ENCODE measurements at regions not wholly inside any gene's neighbourhood (a gene's known extent, or its start where the extent isn't known, plus 50 kb on each side); places are given as distances from the start of the nearest gene placed in this dataset.

DNA sequence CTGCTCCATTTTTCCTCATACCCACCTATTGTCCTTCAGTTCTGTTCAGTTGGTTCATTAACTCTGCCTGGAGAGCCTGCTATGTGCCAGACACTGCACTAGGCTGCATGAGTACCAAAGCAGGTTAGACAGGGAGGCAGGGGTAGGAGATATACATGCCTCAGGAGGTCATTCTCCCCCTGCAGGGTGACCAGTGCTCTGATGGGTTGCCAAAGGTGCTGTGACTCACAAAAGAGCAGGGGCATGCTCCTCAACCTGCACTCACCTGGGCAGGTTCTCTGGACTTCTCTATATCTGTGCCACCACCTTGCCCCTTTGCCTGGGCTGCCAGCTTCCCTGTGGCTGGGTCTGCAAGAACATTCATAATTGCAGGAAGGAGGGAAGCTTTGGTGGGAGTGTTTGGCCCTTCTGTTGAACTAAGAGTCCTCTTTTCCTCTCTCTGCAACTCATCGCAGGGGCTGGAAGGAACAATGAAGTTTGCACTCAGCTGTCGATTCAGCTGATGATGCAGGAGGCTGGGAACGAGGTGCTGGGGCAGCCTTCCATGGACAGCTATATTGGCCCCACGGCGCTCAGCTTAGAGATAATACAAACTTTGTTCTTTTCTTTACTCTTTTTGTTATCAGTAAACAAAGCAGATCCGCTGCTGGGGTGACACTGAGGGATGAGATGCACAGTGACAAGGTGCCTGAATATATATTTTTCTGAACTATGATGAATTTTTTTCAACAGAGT lies 356.4 kb upstream of the PLXNA2 start:
- Histone ChIP-seq H2AFZ (ENCODE audit: low read depth, low read length) (no peak overlapping the region), H3K27me3 (ENCODE audit: insufficient read depth, low read length, poor library complexity) (no peaks in the 10 kb centered on the region), H3K36me3 (ENCODE audit: insufficient read depth, low read length) (no peaks in the 10 kb centered on the region), H3K4me3 (ENCODE audit: low read depth in 1 of 2, low read length in 2 of 2) (no peak overlapping the region), H3K9ac (ENCODE audit: low read depth, low read length) (no peak overlapping the region), H3K9me3 (ENCODE audit: insufficient read depth, low read length, severe bottlenecking) (no peaks in the 10 kb centered on the region), H3K79me2 (ENCODE audit: insufficient read depth, low read length) (no peaks in the 10 kb centered on the region), H3K4me2 (ENCODE audit: insufficient read depth, low read length) (no peak overlapping the region), H4K20me1 (ENCODE audit: insufficient read depth, low read length) (no peaks in the 10 kb centered on the region), H3K27ac (ENCODE audit: low read length) (no peak overlapping the region), H3K4me1 (ENCODE audit: insufficient read depth, low read length) (no peaks in the 10 kb centered on the region)
- TF ChIP-seq EZH2 (IDR thresholded peaks at IDR 0.05; ENCODE audit: borderline replicate concordance, low read depth, low read length, severe bottlenecking) = no peak
- TF ChIP-seq, protein P1, sequence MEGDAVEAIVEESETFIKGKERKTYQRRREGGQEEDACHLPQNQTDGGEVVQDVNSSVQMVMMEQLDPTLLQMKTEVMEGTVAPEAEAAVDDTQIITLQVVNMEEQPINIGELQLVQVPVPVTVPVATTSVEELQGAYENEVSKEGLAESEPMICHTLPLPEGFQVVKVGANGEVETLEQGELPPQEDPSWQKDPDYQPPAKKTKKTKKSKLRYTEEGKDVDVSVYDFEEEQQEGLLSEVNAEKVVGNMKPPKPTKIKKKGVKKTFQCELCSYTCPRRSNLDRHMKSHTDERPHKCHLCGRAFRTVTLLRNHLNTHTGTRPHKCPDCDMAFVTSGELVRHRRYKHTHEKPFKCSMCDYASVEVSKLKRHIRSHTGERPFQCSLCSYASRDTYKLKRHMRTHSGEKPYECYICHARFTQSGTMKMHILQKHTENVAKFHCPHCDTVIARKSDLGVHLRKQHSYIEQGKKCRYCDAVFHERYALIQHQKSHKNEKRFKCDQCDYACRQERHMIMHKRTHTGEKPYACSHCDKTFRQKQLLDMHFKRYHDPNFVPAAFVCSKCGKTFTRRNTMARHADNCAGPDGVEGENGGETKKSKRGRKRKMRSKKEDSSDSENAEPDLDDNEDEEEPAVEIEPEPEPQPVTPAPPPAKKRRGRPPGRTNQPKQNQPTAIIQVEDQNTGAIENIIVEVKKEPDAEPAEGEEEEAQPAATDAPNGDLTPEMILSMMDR (IDR thresholded peaks at IDR 0.05; ENCODE audit: borderline replicate concordance, extremely low read depth, low read length, poor library complexity, severe bottlenecking) = no peak
- ATAC-seq (ENCODE audit: insufficient read depth, low read depth) (no peak), DNase-seq (no peak)

- no peaks in the 10 kb centered on the region for H3K9me3 ChIP-seq (ENCODE audit: insufficient read depth, low read length, severe bottlenecking)
- H3K27me3 ChIP-seq (ENCODE audit: insufficient read depth, low read length, poor library complexity) = no peaks in the 10 kb centered on the region
- H4K20me1 ChIP-seq (ENCODE audit: insufficient read depth, low read length) = no peaks in the 10 kb centered on the region
- TF ChIP-seq, protein P1 (IDR thresholded peaks at IDR 0.05; ENCODE audit: borderline replicate concordance, extremely low read depth, low read length, poor library complexity, severe bottlenecking) = no peak
- TF ChIP-seq EZH2 (IDR thresholded peaks at IDR 0.05; ENCODE audit: borderline replicate concordance, low read depth, low read length, severe bottlenecking) = no peak
- no peak overlapping the region for H3K27ac ChIP-seq (ENCODE audit: low read length)
- no peak overlapping the region for H2AFZ ChIP-seq (ENCODE audit: low read depth, low read length)
- H3K4me3 ChIP-seq (ENCODE audit: low read depth in 1 of 2, low read length in 2 of 2) = no peak overlapping the region
- no peaks in the 10 kb centered on the region for H3K79me2 ChIP-seq (ENCODE audit: insufficient read depth, low read length)
- DNase-seq = no peak
- no peak overlapping the region for H3K4me2 ChIP-seq (ENCODE audit: insufficient read depth, low read length)
- no peak for ATAC-seq (ENCODE audit: insufficient read depth, low read depth)
- H3K4me1 ChIP-seq (ENCODE audit: insufficient read depth, low read length) = no peaks in the 10 kb centered on the region
- no peak overlapping the region for H3K9ac ChIP-seq (ENCODE audit: low read depth, low read length)
- no peaks in the 10 kb centered on the region for H3K36me3 ChIP-seq (ENCODE audit: insufficient read depth, low read length)
Observed at GRCh38 chr1:208601561-208601960, 357.4 kb upstream of the PLXNA2 start.

DNA sequence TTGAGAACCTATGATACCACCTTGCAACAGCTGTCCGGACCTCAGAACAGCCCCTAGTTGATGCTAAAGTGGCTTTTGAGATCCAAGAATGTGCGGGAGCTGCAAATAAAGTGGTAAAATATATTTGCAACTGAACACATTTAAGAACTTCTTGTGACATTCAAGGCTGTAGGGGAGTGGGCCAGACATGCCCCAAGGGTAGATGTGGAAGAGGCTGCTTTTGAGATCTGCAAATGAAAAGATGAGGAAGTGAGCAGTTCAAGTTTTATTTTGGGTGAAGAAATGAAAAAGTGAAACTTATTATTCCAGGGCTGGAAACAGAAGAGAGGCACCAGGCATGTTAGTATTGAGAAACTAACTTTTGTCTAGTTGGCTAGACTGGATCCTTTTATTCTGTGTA lies 359.5 kb upstream of the PLXNA2 start:
- Histone ChIP-seq H4K20me1 (ENCODE audit: insufficient read depth, low read length) (no peaks in the 10 kb centered on the region), H3K4me2 (ENCODE audit: insufficient read depth, low read length) (no peak overlapping the region), H3K9me3 (ENCODE audit: insufficient read depth, low read length, severe bottlenecking) (no peaks in the 10 kb centered on the region), H3K36me3 (ENCODE audit: insufficient read depth, low read length) (no peaks in the 10 kb centered on the region), H2AFZ (ENCODE audit: low read depth, low read length) (no peak overlapping the region), H3K4me3 (ENCODE audit: low read depth in 1 of 2, low read length in 2 of 2) (no peak overlapping the region), H3K4me1 (ENCODE audit: insufficient read depth, low read length) (no peaks in the 10 kb centered on the region), H3K79me2 (ENCODE audit: insufficient read depth, low read length) (no peaks in the 10 kb centered on the region), H3K27me3 (ENCODE audit: insufficient read depth, low read length, poor library complexity) (no peaks in the 10 kb centered on the region), H3K27ac (ENCODE audit: low read length) (no peak overlapping the region), H3K9ac (ENCODE audit: low read depth, low read length) (no peak overlapping the region)
- TF ChIP-seq, protein P1 (IDR thresholded peaks at IDR 0.05; ENCODE audit: borderline replicate concordance, extremely low read depth, low read length, poor library complexity, severe bottlenecking) = no peak
- TF ChIP-seq EZH2 (IDR thresholded peaks at IDR 0.05; ENCODE audit: borderline replicate concordance, low read depth, low read length, severe bottlenecking) = no peak
- DNase-seq (no peak), ATAC-seq (ENCODE audit: insufficient read depth, low read depth) (no peak)

All from DND-41 (cell line).